ENCODE measurements at regions not wholly inside any gene's neighbourhood (a gene's known extent, or its start where the extent isn't known, plus 50 kb on each side); places are given as distances from the start of the nearest gene placed in this dataset.

DNA sequence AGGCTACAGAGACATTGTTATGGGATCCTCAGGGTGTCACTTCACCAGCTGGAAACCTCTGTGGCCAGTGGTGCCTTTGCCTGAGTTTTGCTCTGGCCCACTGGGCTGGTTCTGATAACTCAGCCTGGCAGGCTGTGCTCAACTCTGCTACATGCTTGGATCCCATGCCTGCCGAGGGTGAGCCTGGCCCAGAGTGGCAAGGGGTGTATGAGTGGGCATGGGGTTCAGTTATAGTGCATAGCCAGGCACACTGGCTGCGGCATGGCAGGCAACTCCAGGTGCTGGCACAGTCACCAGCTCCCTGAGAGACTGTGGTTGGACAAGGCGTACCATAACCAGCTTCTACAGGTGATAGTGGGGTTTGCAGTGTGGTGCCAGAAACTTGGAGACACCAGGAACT is 107.0 kb upstream of the PCDH15 start:
- ATAC-seq (no peak), DNase-seq (no peak)
- no peaks in the 10 kb centered on the region for H3K4me1 Mint-ChIP-seq (ENCODE audit: low read depth)
- H3K27ac Mint-ChIP-seq = no peak overlapping the region
- no peaks in the 10 kb centered on the region for H3K36me3 Mint-ChIP-seq (ENCODE audit: low read depth)
- no peaks in the 10 kb centered on the region for H3K9me3 Mint-ChIP-seq (ENCODE audit: insufficient read depth)
- H3K27me3 Mint-ChIP-seq (ENCODE audit: low read depth) = no peaks in the 10 kb centered on the region
- ChIA-PET CTCF (no interaction called here), POLR2A (no interaction called here)
- H3K4me3 Mint-ChIP-seq = no peak overlapping the region

DNA sequence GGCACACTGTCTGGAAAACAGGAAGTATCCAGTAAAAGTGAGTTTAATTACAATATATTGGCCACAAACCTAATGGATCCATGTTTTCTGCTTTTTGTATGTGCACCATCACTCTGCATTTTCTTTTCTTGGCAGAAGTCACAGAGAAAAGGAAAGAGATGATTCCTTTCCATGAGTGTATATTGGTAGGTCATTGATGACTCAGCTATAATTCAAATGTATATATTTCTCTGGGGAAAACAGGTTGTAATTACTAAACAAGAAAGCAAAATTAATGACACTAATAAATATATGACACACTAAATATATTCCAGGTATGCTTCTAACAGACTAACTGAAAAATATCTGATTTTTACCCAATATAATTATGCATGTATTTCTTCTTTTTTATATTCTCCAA is 105.9 kb upstream of the PCDH15 start:
- H3K27me3 Mint-ChIP-seq (ENCODE audit: low read depth) = no peaks in the 10 kb centered on the region
- no peaks in the 10 kb centered on the region for H3K9me3 Mint-ChIP-seq (ENCODE audit: insufficient read depth)
- POLR2A ChIA-PET = no interaction called here
- no peak overlapping the region for H3K27ac Mint-ChIP-seq
- no peaks in the 10 kb centered on the region for H3K4me1 Mint-ChIP-seq (ENCODE audit: low read depth)
- H3K36me3 Mint-ChIP-seq (ENCODE audit: low read depth) = no peaks in the 10 kb centered on the region
- CTCF ChIA-PET = no interaction called here
- no peak overlapping the region for H3K4me3 Mint-ChIP-seq
- ATAC-seq (no peak), DNase-seq (no peak)

DNA sequence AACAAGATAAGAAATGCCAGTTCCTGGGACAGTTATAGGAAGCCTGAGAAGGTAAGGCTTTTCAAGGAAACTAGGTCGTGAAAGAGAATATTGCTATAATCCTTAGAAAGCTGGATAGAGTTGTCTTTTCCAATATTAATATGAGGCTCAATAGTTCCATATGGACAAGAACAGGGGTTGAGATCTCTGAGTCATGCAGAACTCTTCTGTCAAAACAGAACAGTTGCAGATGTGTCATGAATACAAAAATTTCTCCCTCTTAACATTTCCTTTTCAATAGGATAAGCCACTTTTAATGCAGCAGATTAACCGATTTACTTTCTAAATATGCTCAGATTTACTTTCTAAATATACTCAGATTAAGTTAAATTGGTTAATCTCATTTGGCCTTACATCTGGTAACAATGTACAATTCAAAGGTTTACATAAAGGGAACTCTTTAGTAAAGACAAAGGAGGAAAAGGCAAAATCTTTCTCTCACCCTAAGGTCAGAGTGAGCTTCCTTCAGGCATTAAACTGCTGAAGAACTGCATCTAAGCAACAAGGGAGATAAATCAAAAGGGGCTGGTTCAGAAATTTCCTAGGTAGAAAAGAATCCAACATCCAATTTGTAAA is 104.7 kb upstream of the PCDH15 start:
- POLR2A ChIA-PET = no interaction called here
- Mint-ChIP-seq H3K36me3 (ENCODE audit: low read depth) (no peaks in the 10 kb centered on the region), H3K9me3 (ENCODE audit: insufficient read depth) (no peaks in the 10 kb centered on the region), H3K27ac (no peak overlapping the region), H3K4me1 (ENCODE audit: low read depth) (no peaks in the 10 kb centered on the region), H3K4me3 (no peak overlapping the region), H3K27me3 (ENCODE audit: low read depth) (no peaks in the 10 kb centered on the region)
- no peak for ATAC-seq
- DNase-seq = no peak
- CTCF ChIA-PET = no interaction called here

DNA sequence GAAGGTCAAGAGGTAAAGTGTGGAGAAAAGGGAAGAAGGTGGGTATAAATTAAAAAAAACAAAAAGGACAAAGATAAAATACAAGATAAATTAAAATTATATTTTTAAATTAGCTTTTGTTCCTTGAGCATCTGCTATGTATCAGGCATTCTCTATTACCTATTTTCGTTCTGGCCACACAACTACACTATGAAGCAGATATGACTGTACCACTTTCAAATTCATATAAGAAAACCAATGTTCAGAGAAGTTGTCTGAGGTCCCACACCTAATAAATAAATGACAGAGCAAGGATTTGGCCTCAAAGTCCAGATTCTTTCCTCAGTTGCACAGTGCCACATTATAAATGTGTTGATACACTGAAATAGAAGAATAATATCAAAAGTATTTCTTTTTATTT is 103.8 kb upstream of the PCDH15 start:
- Mint-ChIP-seq H3K36me3 (ENCODE audit: low read depth) (no peaks in the 10 kb centered on the region), H3K9me3 (ENCODE audit: insufficient read depth) (no peaks in the 10 kb centered on the region), H3K4me3 (no peak overlapping the region), H3K27me3 (ENCODE audit: low read depth) (no peaks in the 10 kb centered on the region), H3K27ac (no peak overlapping the region), H3K4me1 (ENCODE audit: low read depth) (no peaks in the 10 kb centered on the region)
- POLR2A ChIA-PET = no interaction called here
- CTCF ChIA-PET = no interaction called here
- DNase-seq = no peak
- ATAC-seq = no peak

DNA sequence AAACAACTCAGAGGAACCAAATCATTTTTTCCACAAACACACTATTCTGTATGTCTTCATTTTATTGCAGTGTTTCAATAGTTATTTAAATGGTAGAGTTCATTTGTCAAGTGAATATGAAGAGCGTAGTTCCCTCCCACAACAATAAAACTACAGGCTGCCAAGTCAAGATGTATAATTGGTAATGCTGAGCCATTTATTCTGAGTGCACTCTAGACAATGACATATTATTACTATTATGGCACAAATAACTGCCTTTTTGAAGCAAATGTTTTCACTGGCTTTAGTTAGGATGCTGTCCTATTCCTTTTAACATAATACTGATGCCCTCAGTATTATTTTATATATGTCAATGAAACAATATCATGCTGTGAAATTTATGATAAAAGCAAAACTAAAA is 102.7 kb upstream of the PCDH15 start:
- Mint-ChIP-seq H3K36me3 (ENCODE audit: low read depth) (no peaks in the 10 kb centered on the region), H3K4me1 (ENCODE audit: low read depth) (no peaks in the 10 kb centered on the region), H3K27me3 (ENCODE audit: low read depth) (no peaks in the 10 kb centered on the region), H3K4me3 (no peak overlapping the region), H3K27ac (no peak overlapping the region), H3K9me3 (ENCODE audit: insufficient read depth) (no peaks in the 10 kb centered on the region)
- ChIA-PET POLR2A (no interaction called here), CTCF (no interaction called here)
- DNase-seq (no peak), ATAC-seq (no peak)

DNA sequence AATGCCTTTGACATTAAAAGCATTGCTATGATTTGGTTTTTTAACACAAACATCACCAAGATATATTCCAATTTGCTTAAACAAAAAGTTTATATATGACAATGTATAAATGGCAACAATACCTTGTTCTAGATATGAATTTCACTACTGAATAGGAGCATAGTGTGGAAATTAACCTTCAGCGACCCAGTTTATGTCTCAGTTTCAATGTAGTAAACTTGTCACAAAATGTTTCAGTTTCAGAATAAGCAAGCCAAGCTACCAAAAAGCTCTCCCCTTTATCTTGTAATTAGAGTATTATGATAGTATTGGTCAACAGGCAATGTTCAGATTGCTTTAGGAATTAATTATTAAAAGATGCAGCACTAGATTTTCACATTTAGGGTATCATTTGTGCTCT is 99.6 kb upstream of the PCDH15 start:
- no peaks in the 10 kb centered on the region for H3K27me3 Mint-ChIP-seq (ENCODE audit: low read depth)
- H3K27ac Mint-ChIP-seq = no peak overlapping the region
- H3K4me3 Mint-ChIP-seq = no peak overlapping the region
- CTCF ChIA-PET = no interaction called here
- no peaks in the 10 kb centered on the region for H3K36me3 Mint-ChIP-seq (ENCODE audit: low read depth)
- no peaks in the 10 kb centered on the region for H3K4me1 Mint-ChIP-seq (ENCODE audit: low read depth)
- POLR2A ChIA-PET = no interaction called here
- no peaks in the 10 kb centered on the region for H3K9me3 Mint-ChIP-seq (ENCODE audit: insufficient read depth)
- no peak for ATAC-seq
- no peak for DNase-seq

DNA sequence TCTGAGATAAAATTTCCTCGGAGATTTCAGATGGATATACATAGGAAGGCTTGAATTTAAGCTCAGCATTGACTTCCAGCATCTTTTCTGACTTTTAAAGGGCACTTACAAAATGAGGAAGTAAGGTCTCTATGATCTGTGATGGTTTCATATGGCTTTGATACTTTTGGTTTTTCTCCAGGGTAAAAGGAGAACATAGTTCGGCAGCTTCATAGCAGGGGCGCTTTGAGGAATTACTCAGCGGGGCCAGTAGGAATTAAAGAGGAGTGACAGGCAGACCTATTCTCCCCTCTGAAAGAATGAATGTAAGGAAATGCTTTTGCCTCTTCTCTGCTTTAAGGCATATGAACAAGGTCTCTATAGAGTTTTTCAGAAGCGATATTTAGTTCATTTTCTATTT is 80.0 kb upstream of the PCDH15 start:
- H3K27ac Mint-ChIP-seq = no peak overlapping the region
- DNase-seq (no peak), ATAC-seq (no peak)
- H3K36me3 Mint-ChIP-seq (ENCODE audit: low read depth) = no peaks in the 10 kb centered on the region
- no peaks in the 10 kb centered on the region for H3K4me1 Mint-ChIP-seq (ENCODE audit: low read depth)
- POLR2A ChIA-PET = no interaction called here
- CTCF ChIA-PET = no interaction called here
- no peaks in the 10 kb centered on the region for H3K9me3 Mint-ChIP-seq (ENCODE audit: insufficient read depth)
- no peak overlapping the region for H3K4me3 Mint-ChIP-seq
- H3K27me3 Mint-ChIP-seq (ENCODE audit: low read depth) = no peaks in the 10 kb centered on the region

DNA sequence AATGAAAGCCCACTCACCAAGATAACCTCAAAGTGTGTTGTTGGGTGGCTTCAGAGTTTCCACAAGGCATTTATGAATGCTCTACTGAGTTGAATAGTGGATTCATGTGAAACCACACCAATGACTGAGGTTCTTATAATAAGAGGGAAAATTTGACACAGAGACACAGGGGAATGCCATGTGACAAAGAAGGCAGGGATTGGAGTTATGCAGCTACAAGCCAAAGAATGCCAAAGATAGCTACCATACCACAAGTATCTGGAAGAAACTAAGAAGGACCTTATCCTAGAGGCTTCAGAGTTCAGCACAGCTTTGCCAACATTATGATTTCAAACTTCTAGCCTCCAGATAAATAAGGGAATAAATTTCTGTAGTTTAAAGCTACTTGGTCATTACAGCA is 68.0 kb upstream of the PCDH15 start:
- Mint-ChIP-seq H3K27me3 (ENCODE audit: low read depth) (no peaks in the 10 kb centered on the region), H3K9me3 (ENCODE audit: insufficient read depth) (no peaks in the 10 kb centered on the region), H3K27ac (no peak overlapping the region), H3K4me1 (ENCODE audit: low read depth) (no peaks in the 10 kb centered on the region), H3K36me3 (ENCODE audit: low read depth) (no peaks in the 10 kb centered on the region), H3K4me3 (no peak overlapping the region)
- no peak for ATAC-seq
- ChIA-PET POLR2A (no interaction called here), CTCF (no interaction called here)
- DNase-seq = no peak

DNA sequence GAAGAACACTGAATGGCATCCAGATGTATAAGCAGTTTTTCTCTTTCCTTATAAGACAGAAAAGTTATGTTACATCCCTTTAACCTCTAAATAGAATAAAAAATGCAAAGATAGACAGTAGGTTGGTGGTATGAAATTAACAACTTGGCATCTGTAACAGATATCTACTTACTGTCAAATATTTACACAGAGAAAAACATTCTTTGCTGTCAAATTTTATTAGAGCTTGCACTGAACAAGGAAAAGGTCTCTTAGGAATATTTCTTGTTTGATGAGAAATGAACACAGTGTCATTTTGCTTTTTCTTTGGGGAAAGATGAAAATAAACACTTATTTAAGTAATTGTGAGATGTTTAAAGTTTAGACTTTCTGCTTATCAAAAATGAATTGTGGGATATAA is 65.6 kb upstream of the PCDH15 start:
- ChIA-PET POLR2A (no interaction called here), CTCF (no interaction called here)
- Mint-ChIP-seq H3K27ac (no peak overlapping the region), H3K4me1 (ENCODE audit: low read depth) (no peaks in the 10 kb centered on the region), H3K9me3 (ENCODE audit: insufficient read depth) (no peaks in the 10 kb centered on the region), H3K4me3 (no peak overlapping the region), H3K36me3 (ENCODE audit: low read depth) (no peaks in the 10 kb centered on the region), H3K27me3 (ENCODE audit: low read depth) (no peaks in the 10 kb centered on the region)
- DNase-seq (no peak), ATAC-seq (no peak)

DNA sequence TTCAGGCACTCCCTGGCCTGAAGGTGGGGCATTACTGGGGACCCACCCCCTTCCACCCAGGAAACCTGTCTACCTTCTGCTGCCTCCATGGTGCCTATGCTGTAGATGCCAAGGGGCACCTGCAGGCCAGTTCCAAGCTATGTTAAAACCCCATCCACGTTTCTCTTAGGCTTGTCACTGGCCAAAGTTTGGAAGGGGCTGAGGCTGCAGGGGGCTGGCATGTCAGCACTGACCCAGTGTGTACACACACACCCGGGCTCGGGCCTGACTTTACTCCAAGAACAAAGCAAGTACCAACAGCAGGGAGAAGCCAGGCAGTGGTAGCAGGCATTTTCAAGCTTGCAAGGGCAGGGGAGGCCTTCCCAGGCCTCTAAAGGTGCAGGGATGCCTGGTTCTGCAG is 53.8 kb upstream of the PCDH15 start:
- Mint-ChIP-seq H3K4me1 (ENCODE audit: low read depth) (no peaks in the 10 kb centered on the region), H3K36me3 (ENCODE audit: low read depth) (no peaks in the 10 kb centered on the region), H3K27ac (no peak overlapping the region), H3K27me3 (ENCODE audit: low read depth) (no peaks in the 10 kb centered on the region), H3K4me3 (no peak overlapping the region), H3K9me3 (ENCODE audit: insufficient read depth) (peaks cover 4% of the 10 kb centered on the region)
- DNase-seq (no peak), ATAC-seq (no peak)
- ChIA-PET POLR2A (no interaction called here), CTCF (no interaction called here)

DNA sequence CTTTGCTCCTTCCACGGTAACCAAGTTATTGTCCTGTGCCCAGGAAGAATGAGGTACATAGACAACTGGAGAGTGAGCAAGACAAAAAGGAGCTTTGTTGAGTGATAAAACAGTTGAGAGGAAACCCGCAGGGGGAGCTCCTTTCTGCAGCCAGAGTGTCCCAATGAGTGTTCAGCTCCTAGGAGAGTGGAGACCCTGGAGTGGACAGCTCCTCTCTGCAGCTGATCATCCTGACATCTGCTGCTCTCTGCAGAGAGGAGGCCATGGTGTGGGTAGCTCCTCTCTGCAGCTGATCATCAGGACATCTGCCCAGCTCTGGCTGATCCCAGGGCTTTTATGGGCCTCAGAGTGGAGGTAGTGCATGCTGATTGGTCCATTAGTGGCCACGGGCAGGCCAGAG is 53.4 kb upstream of the PCDH15 start:
- Mint-ChIP-seq H3K36me3 (ENCODE audit: low read depth) (no peaks in the 10 kb centered on the region), H3K9me3 (ENCODE audit: insufficient read depth) (peaks cover 4% of the 10 kb centered on the region), H3K27me3 (ENCODE audit: low read depth) (no peaks in the 10 kb centered on the region), H3K4me3 (no peak overlapping the region), H3K4me1 (ENCODE audit: low read depth) (no peaks in the 10 kb centered on the region), H3K27ac (no peak overlapping the region)
- no peak for ATAC-seq
- CTCF ChIA-PET = no interaction called here
- POLR2A ChIA-PET = no interaction called here
- DNase-seq = no peak

DNA sequence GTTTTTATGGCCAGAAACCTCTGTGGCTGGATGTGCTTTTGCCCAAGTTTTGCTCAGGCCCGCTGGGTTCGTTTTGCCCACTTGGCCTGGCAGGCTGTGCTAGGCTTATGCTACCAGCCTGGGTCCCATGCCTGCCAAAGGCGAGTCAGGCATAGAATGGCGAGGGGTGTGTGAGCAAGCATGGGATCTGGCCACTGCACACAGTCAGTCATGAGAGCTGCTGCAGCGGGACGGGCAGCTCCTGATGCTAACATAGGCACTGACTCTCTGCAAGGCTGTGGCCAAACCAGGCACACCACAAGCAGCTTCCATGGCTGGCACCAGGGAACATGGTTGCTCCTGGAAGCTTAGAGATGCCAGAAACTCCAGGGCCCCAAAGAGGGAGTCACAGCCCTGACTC is 52.9 kb upstream of the PCDH15 start:
- ChIA-PET POLR2A (no interaction called here), CTCF (no interaction called here)
- Mint-ChIP-seq H3K27ac (no peak overlapping the region), H3K9me3 (ENCODE audit: insufficient read depth) (peaks cover 4% of the 10 kb centered on the region), H3K4me1 (ENCODE audit: low read depth) (no peaks in the 10 kb centered on the region), H3K27me3 (ENCODE audit: low read depth) (no peaks in the 10 kb centered on the region), H3K4me3 (no peak overlapping the region), H3K36me3 (ENCODE audit: low read depth) (no peaks in the 10 kb centered on the region)
- DNase-seq (no peak), ATAC-seq (no peak)

Data from activated CD8-positive, alpha-beta T cell treated with anti-CD3 and anti-CD28 coated beads, Interleukin-2, amount 10 ng/mL, durations not matched to agents 7 days and 5 days (primary cell).